Esophagus muscularis mucosa (tissue), 4 donors: ENCODE measurements at regions not wholly inside any gene's neighbourhood (a gene's known extent, or its start where the extent isn't known, plus 50 kb on each side); places are given as distances from the start of the nearest gene placed in this dataset.

ENCODE experiments used
- EP300 ChIP-seq: sonication (generic); formaldehyde crosslinking; IDR thresholded peaks from one replicate; pipeline ENCODE4 v1.6.1; 2017; ENCODE audit warnings: antibody characterized with exemption
- POLR2A ChIP-seq: fragments of 450-650 bp; IDR thresholded peaks from one replicate; pipeline ENCODE4 v1.6.1; 2017; ENCODE audit warnings: antibody characterized with exemption, moderate library complexity, mild to moderate bottlenecking, low read depth
- POLR2AphosphoS5 ChIP-seq, 2 donors: sonication (generic); formaldehyde crosslinking; IDR thresholded peaks; one replicate each; pipeline ENCODE4 v1.6.1; 2017; ENCODE audit warnings: antibody characterized with exemption in 2 of 2
- TF ChIP-seq, protein P1 (sequence below), 3 experiments: fragments of 200-600 bp in 2 of 3; fragments of 450-650 bp in 1 of 3; sonication (generic) in 2 of 3; IDR thresholded peaks; one replicate each; pipeline ENCODE4 v1.5.1; 2017 to 2019; ENCODE audit warnings: antibody characterized with exemption in 3 of 3, mild to moderate bottlenecking in 2 of 3, moderate library complexity in 1 of 3

DNA sequence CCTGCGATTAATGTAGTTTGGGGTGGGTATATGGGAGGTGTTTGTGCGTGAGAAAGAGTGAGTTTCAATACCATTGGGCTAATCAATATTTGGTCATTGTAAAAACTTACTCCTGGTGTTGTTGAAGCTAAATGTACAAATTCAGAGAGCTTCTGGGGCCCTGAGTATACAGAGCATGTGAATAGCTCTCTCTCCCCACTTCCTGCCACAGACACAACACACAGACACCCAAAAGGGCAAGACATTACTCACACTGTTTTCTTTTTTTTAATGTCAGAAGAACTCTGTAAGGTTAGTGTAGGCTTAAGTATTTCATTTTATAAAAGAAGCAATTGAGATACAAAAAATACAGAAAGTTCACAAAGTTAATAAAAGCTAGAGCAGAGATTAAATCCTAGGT lies 151.3 kb upstream of the KCNIP4 start:
- TF ChIP-seq, protein P1, sequence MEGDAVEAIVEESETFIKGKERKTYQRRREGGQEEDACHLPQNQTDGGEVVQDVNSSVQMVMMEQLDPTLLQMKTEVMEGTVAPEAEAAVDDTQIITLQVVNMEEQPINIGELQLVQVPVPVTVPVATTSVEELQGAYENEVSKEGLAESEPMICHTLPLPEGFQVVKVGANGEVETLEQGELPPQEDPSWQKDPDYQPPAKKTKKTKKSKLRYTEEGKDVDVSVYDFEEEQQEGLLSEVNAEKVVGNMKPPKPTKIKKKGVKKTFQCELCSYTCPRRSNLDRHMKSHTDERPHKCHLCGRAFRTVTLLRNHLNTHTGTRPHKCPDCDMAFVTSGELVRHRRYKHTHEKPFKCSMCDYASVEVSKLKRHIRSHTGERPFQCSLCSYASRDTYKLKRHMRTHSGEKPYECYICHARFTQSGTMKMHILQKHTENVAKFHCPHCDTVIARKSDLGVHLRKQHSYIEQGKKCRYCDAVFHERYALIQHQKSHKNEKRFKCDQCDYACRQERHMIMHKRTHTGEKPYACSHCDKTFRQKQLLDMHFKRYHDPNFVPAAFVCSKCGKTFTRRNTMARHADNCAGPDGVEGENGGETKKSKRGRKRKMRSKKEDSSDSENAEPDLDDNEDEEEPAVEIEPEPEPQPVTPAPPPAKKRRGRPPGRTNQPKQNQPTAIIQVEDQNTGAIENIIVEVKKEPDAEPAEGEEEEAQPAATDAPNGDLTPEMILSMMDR (IDR thresholded peaks at IDR 0.05) = no peak
- TF ChIP-seq POLR2AphosphoS5 (IDR thresholded peaks at IDR 0.05) (no peak), POLR2A (no peak), EP300 (no peak)
